DND-41 (cell line): ENCODE measurements at regions not wholly inside any gene's neighbourhood (a gene's known extent, or its start where the extent isn't known, plus 50 kb on each side); places are given as distances from the start of the nearest gene placed in this dataset.

ENCODE experiments used
- CTCF ChIP-seq: IDR thresholded peaks from 2 replicates; pipeline ENCODE4 v1.5.1; 2012; ENCODE audit warnings: borderline replicate concordance, low read length, moderate library complexity, mild to moderate bottlenecking; ENCODE audit not compliant: poor library complexity, severe bottlenecking; ENCODE audit errors: extremely low read depth
- EZH2 ChIP-seq: IDR thresholded peaks from 3 replicates; pipeline ENCODE4 v1.6.1; 2012; ENCODE audit warnings: borderline replicate concordance, low read depth, mild to moderate bottlenecking, moderate library complexity, low read length, inconsistent platforms; ENCODE audit not compliant: severe bottlenecking

GRCh38 chr13:58889474-58889873, 1257.9 kb downstream of the PCDH17 start:
- TF ChIP-seq CTCF (no peak), EZH2 (no peak)
